Sigmoid colon (tissue), 6 donors: ENCODE measurements at regions not wholly inside any gene's neighbourhood (a gene's known extent, or its start where the extent isn't known, plus 50 kb on each side); places are given as distances from the start of the nearest gene placed in this dataset.

Experiments used
- DNase-seq: peaks from one replicate; pipeline ENCODE4 v3.0.0-alpha.2; 2019
- H3K27ac ChIP-seq, 4 donors: fragments of 200-600 bp; sonication (generic); one replicate each; pipeline ENCODE4 v1.5.1; 2016 to 2019; ENCODE audit warnings: mild to moderate bottlenecking in 1 of 4
- H3K27me3 ChIP-seq, 3 donors: fragments of 200-600 bp; sonication (generic); one replicate each; pipeline ENCODE4 v1.5.1; 2019; ENCODE audit warnings: mild to moderate bottlenecking in 1 of 3
- H3K36me3 ChIP-seq, 4 donors: fragments of 200-600 bp; sonication (generic); one replicate each; pipeline ENCODE4 v1.5.1; 2016 to 2019
- H3K4me1 ChIP-seq, 4 donors: fragments of 200-600 bp; sonication (generic); one replicate each; pipeline ENCODE4 v1.5.1; 2017 to 2019
- H3K4me3 ChIP-seq, 4 donors: fragments of 200-600 bp; sonication (generic); one replicate each; pipeline ENCODE4 v1.5.1; 2017 to 2019; ENCODE audit warnings: mild to moderate bottlenecking in 2 of 4, moderate library complexity in 1 of 4
- H3K9me3 ChIP-seq, 4 donors: fragments of 200-600 bp in 3 of 4; sonication (generic) in 3 of 4; one replicate each; pipeline versions ENCODE4 v1.5.1 to v1.6.1; 2013 to 2019
- CTCF ChIP-seq, 4 experiments: fragments of 450-650 bp in 3 of 4; fragments of 200-600 bp in 1 of 4; IDR thresholded peaks; one replicate each; pipeline ENCODE4 v1.5.1; 2016 to 2019; ENCODE audit warnings: antibody characterized with exemption in 4 of 4, mild to moderate bottlenecking in 3 of 4, moderate library complexity in 2 of 4
- EP300 ChIP-seq, 4 donors: sonication (generic); formaldehyde crosslinking; IDR thresholded peaks; one replicate each; pipeline ENCODE4 v1.6.1; 2017; ENCODE audit warnings: antibody characterized with exemption in 4 of 4
- POLR2A ChIP-seq, 2 donors: fragments of 450-650 bp; IDR thresholded peaks; one replicate each; pipeline ENCODE4 v1.6.1; 2016; ENCODE audit warnings: antibody characterized with exemption in 2 of 2, mild to moderate bottlenecking in 2 of 2, moderate library complexity in 2 of 2
- POLR2AphosphoS5 ChIP-seq, 4 donors: sonication (generic); formaldehyde crosslinking; IDR thresholded peaks; one replicate each; pipeline ENCODE4 v1.6.1; 2017; ENCODE audit warnings: antibody characterized with exemption in 4 of 4
- WGBS, 2 donors: extraction: QIAGEN DNeasy Blood & Tissue Kit; methylation state at CpG; one replicate each; pipeline ENCODE4 v1.1.7; 2013; 5-methylcytosine and 5-hydroxymethylcytosine counted together
- intact Hi-C: fragments of 100-400 bp; cut with DNase I; formaldehyde crosslinking; loops from one replicate; pipeline ENCODE4 v1.15.1; 2023
- donor health status: healthy with polysubstance abuse.
- donor health status: healthy.

DNA sequence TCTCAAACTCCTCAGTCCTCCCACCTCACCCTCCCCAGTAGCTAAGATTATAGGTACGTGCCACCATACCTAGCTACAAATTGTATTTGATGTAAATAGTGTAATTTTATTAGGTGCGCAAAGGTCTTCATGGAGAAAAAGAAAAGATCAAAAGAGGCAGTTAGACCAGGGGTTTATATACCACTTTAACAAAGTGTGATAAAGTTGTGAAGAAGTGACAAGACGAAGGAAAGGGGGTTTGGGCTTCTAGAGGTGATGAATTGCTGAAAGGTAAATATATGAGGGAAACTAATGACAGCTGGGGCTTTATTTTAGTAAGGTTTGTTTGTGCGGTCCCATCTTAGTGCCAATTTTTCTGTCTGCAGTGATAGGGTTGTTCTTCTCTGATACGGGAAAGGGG is 105.3 kb downstream of the CD24 start:
- Histone ChIP-seq H3K36me3 (no peaks in the 10 kb centered on the region), H3K9me3 (no peaks in the 10 kb centered on the region), H3K27me3 (no peaks in the 10 kb centered on the region), H3K4me3 (no peak overlapping the region), H3K27ac (no peak overlapping the region), H3K4me1 (no peaks in the 10 kb centered on the region)
- 93 to 95% methylated on average over 5 of the region's 5 CpGs for WGBS, 2 donors
- intact Hi-C loops, result no loop called here
- DNase-seq, result no peak
- TF ChIP-seq POLR2AphosphoS5 (IDR thresholded peaks at IDR 0.05) (no peak), CTCF (IDR thresholded peaks at IDR 0.05) (no peak)

- H3K4me3 ChIP-seq, result no peak overlapping the region
- H3K36me3 ChIP-seq, result no peaks in the 10 kb centered on the region
- 88 to 94% methylated on average over 15 of the region's 15 CpGs for WGBS, 2 donors
- no peaks in the 10 kb centered on the region for H3K4me1 ChIP-seq
- TF ChIP-seq POLR2AphosphoS5 (IDR thresholded peaks at IDR 0.05) (no peak), CTCF (IDR thresholded peaks at IDR 0.05) (no peak), EP300 (IDR thresholded peaks at IDR 0.05) (no peak), POLR2A (IDR thresholded peaks at IDR 0.05) (no peak)
- no peak for DNase-seq
- H3K27me3 ChIP-seq, result no peaks in the 10 kb centered on the region
- no peak overlapping the region for H3K27ac ChIP-seq
- intact Hi-C loops, result no loop called here
- no peaks in the 10 kb centered on the region for H3K9me3 ChIP-seq
Observed at GRCh38 chr6:106866875-106867658, 107.5 kb downstream of the CD24 start.

- Histone ChIP-seq H3K4me1 (peaks cover 0 to 5% (median 0%) of the 10 kb centered on the region in 4 donors), H3K27me3 (no peaks in the 10 kb centered on the region), H3K27ac (no peak overlapping the region), H3K36me3 (no peaks in the 10 kb centered on the region), H3K4me3 (no peak overlapping the region), H3K9me3 (no peaks in the 10 kb centered on the region)
- intact Hi-C loops, result no loop called here
- TF ChIP-seq POLR2AphosphoS5 (IDR thresholded peaks at IDR 0.05) (no peak), POLR2A (IDR thresholded peaks at IDR 0.05) (no peak), CTCF (IDR thresholded peaks at IDR 0.05) (no peak), EP300 (IDR thresholded peaks at IDR 0.05) (no peak)
- WGBS, 2 donors, result 94 to 96% methylated on average over 4 of the region's 4 CpGs
- DNase-seq, result no peak
Observed at GRCh38 chr6:106862858-106863257, 111.7 kb downstream of the CD24 start.

- no peaks in the 10 kb centered on the region for H3K36me3 ChIP-seq
- TF ChIP-seq POLR2AphosphoS5 (IDR thresholded peaks at IDR 0.05) (no peak), POLR2A (IDR thresholded peaks at IDR 0.05) (no peak), EP300 (IDR thresholded peaks at IDR 0.05) (no peak), CTCF (IDR thresholded peaks at IDR 0.05) (no peak)
- H3K27ac ChIP-seq, result no peak overlapping the region
- no peak overlapping the region for H3K4me3 ChIP-seq
- H3K9me3 ChIP-seq, result no peaks in the 10 kb centered on the region
- H3K27me3 ChIP-seq, result no peaks in the 10 kb centered on the region
- H3K4me1 ChIP-seq, result peaks cover 0 to 5% (median 0%) of the 10 kb centered on the region in 4 donors
- no peak for DNase-seq
- intact Hi-C loops, result no loop called here
- 91 to 94% methylated on average over 4 of the region's 4 CpGs for WGBS, 2 donors
Observed at GRCh38 chr6:106860940-106861339, 113.6 kb downstream of the CD24 start.

GRCh38 chr6:106858653-106859092 is 115.9 kb downstream of the CD24 start:
- H3K9me3 ChIP-seq, result no peaks in the 10 kb centered on the region
- H3K36me3 ChIP-seq, result no peaks in the 10 kb centered on the region
- no peak for DNase-seq
- WGBS, 2 donors, result 20 to 50% methylated on average over 3 of the region's 3 CpGs
- intact Hi-C loops, result no loop called here
- no peak overlapping the region for H3K4me3 ChIP-seq
- no peaks in the 10 kb centered on the region for H3K27me3 ChIP-seq
- peaks cover 0 to 5% (median 0%) of the 10 kb centered on the region in 4 donors for H3K4me1 ChIP-seq
- TF ChIP-seq CTCF (IDR thresholded peaks at IDR 0.05) (no peak), POLR2A (IDR thresholded peaks at IDR 0.05) (no peak), POLR2AphosphoS5 (IDR thresholded peaks at IDR 0.05) (no peak), EP300 (IDR thresholded peaks at IDR 0.05) (no peak)
- no peak overlapping the region for H3K27ac ChIP-seq
